Ovary (tissue), 3 donors: ENCODE measurements at regions not wholly inside any gene's neighbourhood (a gene's known extent, or its start where the extent isn't known, plus 50 kb on each side); places are given as distances from the start of the nearest gene placed in this dataset.

Source experiments
- EP300 ChIP-seq: sonication (generic); formaldehyde crosslinking; IDR thresholded peaks from one replicate; pipeline ENCODE4 v1.6.1; 2017; ENCODE audit warnings: antibody characterized with exemption
- TF ChIP-seq, protein P1 (sequence below), 3 donors: fragments of 450-650 bp in 2 of 3; fragments of 200-600 bp in 1 of 3; IDR thresholded peaks; one replicate each; pipeline versions ENCODE4 v1.5.1 to v1.8.0; 2016 to 2022; ENCODE audit warnings: antibody characterized with exemption in 3 of 3, mild to moderate bottlenecking in 1 of 3
- donor health status: DM: no; HTN: no; CAD: no.

DNA sequence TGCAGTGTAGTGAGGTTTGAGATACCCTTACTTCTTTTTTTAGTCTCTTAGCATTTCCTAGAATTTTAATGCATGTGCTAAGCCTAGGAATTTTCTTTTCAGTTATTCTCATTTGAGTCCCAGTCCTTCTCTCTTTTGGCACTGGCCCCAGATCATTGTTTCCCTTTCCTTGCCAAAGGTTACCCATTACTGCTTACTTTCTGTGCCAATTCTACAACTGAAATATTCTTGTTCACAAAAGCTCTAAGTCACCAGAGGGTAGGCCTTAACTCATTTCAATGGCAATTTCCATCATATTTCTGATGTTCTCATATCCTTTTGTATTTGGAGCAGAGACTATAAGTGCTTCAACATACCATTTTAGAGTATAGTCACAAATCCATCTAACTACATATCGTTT is 199.6 kb upstream of the CBLB start:
- TF ChIP-seq, protein P1, sequence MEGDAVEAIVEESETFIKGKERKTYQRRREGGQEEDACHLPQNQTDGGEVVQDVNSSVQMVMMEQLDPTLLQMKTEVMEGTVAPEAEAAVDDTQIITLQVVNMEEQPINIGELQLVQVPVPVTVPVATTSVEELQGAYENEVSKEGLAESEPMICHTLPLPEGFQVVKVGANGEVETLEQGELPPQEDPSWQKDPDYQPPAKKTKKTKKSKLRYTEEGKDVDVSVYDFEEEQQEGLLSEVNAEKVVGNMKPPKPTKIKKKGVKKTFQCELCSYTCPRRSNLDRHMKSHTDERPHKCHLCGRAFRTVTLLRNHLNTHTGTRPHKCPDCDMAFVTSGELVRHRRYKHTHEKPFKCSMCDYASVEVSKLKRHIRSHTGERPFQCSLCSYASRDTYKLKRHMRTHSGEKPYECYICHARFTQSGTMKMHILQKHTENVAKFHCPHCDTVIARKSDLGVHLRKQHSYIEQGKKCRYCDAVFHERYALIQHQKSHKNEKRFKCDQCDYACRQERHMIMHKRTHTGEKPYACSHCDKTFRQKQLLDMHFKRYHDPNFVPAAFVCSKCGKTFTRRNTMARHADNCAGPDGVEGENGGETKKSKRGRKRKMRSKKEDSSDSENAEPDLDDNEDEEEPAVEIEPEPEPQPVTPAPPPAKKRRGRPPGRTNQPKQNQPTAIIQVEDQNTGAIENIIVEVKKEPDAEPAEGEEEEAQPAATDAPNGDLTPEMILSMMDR (IDR thresholded peaks at IDR 0.05): no peak
- TF ChIP-seq EP300: no peak
